ENCODE measurements at regions not wholly inside any gene's neighbourhood (a gene's known extent, or its start where the extent isn't known, plus 50 kb on each side); places are given as distances from the start of the nearest gene placed in this dataset.

DNA sequence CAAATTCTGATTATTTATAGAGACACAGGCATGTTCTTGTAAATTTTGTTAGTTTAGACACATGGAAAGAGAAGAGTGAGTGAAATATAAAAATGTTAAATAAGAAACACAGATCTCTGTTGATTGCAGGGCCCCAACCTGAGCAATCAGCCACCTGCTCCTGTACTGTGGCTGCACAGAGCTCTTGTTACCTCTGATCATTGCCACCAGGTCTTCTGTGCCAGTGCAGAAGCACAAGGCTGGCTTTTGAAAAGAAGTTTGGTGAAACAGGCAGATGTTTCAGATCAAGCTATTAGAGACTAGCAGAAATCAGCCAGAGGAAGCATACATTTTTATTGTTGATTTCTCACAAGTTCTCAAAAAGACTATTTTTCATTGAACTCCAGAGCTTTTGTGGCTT is 434.1 kb upstream of the OR4E1 start:
- TF ChIP-seq CTCF (conservative IDR thresholded peaks at IDR 0.05 in 1 of 2, IDR thresholded peaks at IDR 0.05 in 1 of 2; ENCODE audit: extremely low read depth in 1 of 2, insufficient read depth in 1 of 2, low read depth in 1 of 2, low read length in 2 of 2) (no peak), EZH2 (IDR thresholded peaks at IDR 0.05; ENCODE audit: borderline replicate concordance, low read length) (no peak)
